Fibroblast of pulmonary artery (primary cell): ENCODE measurements at regions not wholly inside any gene's neighbourhood (a gene's known extent, or its start where the extent isn't known, plus 50 kb on each side); places are given as distances from the start of the nearest gene placed in this dataset.

Source experiments
- DNase-seq: peaks from one replicate; pipeline ENCODE4 v3.0.0-alpha.2; 2010; ENCODE audit warnings: low read depth
- H3K4me3 ChIP-seq: replicated peaks from 2 replicates; pipeline ENCODE4 v1.5.1; 2011; ENCODE audit warnings: low read depth, mild to moderate bottlenecking, control low read depth, low read length, moderate library complexity
- TF ChIP-seq, protein P1 (sequence below): IDR thresholded peaks from 2 replicates; pipeline ENCODE4 v1.5.1; 2011; ENCODE audit warnings: mild to moderate bottlenecking, control low read depth, low read length, inconsistent platforms; ENCODE audit errors: missing control alignments

GRCh38 chr10:78454123-78454645 is 420.5 kb downstream of the RPS24 start:
- TF ChIP-seq, protein P1, sequence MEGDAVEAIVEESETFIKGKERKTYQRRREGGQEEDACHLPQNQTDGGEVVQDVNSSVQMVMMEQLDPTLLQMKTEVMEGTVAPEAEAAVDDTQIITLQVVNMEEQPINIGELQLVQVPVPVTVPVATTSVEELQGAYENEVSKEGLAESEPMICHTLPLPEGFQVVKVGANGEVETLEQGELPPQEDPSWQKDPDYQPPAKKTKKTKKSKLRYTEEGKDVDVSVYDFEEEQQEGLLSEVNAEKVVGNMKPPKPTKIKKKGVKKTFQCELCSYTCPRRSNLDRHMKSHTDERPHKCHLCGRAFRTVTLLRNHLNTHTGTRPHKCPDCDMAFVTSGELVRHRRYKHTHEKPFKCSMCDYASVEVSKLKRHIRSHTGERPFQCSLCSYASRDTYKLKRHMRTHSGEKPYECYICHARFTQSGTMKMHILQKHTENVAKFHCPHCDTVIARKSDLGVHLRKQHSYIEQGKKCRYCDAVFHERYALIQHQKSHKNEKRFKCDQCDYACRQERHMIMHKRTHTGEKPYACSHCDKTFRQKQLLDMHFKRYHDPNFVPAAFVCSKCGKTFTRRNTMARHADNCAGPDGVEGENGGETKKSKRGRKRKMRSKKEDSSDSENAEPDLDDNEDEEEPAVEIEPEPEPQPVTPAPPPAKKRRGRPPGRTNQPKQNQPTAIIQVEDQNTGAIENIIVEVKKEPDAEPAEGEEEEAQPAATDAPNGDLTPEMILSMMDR, result no peak
- no peak overlapping the region for H3K4me3 ChIP-seq
- no peak for DNase-seq

DNA sequence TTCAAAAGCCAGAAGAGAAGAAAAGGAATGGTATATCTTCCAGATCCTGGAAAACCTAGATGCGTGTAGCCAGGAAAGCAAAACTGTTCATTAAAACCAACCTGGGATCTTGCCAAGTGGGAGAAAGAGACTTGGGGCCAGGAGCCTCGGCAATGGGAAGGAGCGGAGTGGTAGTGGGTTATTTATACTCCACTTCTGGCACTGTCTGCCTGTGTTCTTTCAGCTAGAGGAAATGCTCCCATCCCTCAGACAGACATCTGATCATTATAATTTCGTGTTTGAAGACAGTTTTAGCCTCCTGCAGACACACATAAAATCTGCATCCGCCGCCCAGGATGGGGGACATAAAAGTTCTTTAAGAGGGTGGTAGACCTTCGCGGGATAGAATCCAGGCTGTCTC is 421.6 kb downstream of the RPS24 start:
- no peak for DNase-seq
- TF ChIP-seq, protein P1, result no peak
- H3K4me3 ChIP-seq, result no peak overlapping the region

GRCh38 chr10:78455811-78456210 is 422.1 kb downstream of the RPS24 start:
- H3K4me3 ChIP-seq, result no peak overlapping the region
- DNase-seq, result no peak
- TF ChIP-seq, protein P1, result no peak

- no peak overlapping the region for H3K4me3 ChIP-seq
- DNase-seq, result no peak
- TF ChIP-seq, protein P1, result no peak
These were observed 423.2 kb downstream of the RPS24 start for GRCh38 chr10:78456649-78457400.

GRCh38 chr10:78457804-78458482 is 424.3 kb downstream of the RPS24 start:
- peak overlapping the region; percentile 17 for H3K4me3 ChIP-seq
- TF ChIP-seq, protein P1, result no peak
- DNase-seq, result peak; percentile 85

DNA sequence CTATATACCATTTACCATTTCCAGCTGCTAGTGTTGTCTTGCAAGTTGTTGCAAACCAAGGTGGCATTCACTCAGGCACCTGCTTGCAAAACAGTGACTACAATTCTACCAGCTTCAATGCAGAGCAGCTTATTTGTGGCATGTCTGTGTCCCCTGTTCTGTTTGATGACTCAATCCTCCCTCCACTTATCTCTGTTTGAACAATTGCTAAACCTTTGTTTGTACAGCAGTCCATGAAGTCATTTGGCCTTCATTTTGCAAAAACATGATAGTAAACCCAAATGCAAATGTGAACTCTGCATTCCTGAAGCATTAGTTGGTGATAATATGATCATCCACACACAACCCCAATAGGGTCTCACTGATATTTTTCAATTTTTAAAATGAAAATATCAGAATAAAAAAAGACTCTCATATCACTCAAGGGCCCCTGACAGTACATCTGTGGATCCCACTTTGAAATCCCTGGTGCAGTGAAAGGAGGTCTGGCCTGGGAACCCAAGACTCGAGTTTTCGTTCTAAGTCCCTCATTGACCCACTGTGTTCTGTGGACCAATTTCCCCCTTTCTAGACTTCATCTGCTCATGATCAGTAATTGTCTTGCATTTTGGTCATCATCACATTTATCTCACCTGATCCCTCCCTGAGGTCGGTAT is 425.4 kb downstream of the RPS24 start:
- DNase-seq, result peak; percentile 82

More for the DNA sequence above, 425.4 kb downstream of the RPS24 start:
- H3K4me3 ChIP-seq, result no peak overlapping the region
- TF ChIP-seq, protein P1, result no peak
